ENCODE measurements at regions not wholly inside any gene's neighbourhood (a gene's known extent, or its start where the extent isn't known, plus 50 kb on each side); places are given as distances from the start of the nearest gene placed in this dataset.
A peak's percentile ranks its signal among the peaks of the same experiment; 100 is the strongest.

DNA sequence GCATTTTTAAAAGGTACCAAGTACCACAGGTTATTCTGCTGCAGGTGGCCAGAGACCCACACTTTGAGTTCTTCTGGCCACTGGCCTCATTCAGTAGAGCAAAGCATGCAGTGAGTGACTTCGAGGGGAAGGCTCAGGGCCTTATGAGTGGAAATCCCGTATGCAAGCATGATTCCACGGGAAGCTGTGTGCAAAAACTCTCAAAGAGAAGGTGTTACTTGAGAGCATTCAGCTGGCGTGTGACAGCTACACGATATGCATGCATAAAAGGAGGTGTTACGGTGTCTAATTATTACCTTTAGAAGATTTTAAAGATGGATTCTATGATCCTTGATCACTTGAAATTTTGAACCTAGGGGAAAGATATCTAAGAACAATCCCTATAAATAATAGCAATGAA, 160.3 kb downstream of the ENC1 start:
- H3K36me3 Mint-ChIP-seq: no peaks in the 10 kb centered on the region
- H2AFZ ChIP-seq (replicated peaks): no peak overlapping the region
- no peaks in the 10 kb centered on the region for H3K9me3 ChIP-seq (ENCODE audit: low read depth)
- H3K4me3 Mint-ChIP-seq: no peak overlapping the region
- peaks cover 6% of the 10 kb centered on the region for H3K27me3 Mint-ChIP-seq (ENCODE audit: insufficient read depth, low read depth)
- no peaks in the 10 kb centered on the region for H4K20me1 ChIP-seq (ENCODE audit: low read depth)
- H3K27ac Mint-ChIP-seq: no peak overlapping the region
- H3K4me1 Mint-ChIP-seq: peaks cover 38% of the 10 kb centered on the region
- peaks cover 16% of the 10 kb centered on the region for H3K4me1 ChIP-seq
- peaks cover 5% of the 10 kb centered on the region for H3F3A ChIP-seq (ENCODE audit: low read depth)
- H3K4me3 ChIP-seq: no peak overlapping the region
- no peaks in the 10 kb centered on the region for H3K9me3 Mint-ChIP-seq
- no peaks in the 10 kb centered on the region for H3K36me3 ChIP-seq
- TF ChIP-seq, protein P1, sequence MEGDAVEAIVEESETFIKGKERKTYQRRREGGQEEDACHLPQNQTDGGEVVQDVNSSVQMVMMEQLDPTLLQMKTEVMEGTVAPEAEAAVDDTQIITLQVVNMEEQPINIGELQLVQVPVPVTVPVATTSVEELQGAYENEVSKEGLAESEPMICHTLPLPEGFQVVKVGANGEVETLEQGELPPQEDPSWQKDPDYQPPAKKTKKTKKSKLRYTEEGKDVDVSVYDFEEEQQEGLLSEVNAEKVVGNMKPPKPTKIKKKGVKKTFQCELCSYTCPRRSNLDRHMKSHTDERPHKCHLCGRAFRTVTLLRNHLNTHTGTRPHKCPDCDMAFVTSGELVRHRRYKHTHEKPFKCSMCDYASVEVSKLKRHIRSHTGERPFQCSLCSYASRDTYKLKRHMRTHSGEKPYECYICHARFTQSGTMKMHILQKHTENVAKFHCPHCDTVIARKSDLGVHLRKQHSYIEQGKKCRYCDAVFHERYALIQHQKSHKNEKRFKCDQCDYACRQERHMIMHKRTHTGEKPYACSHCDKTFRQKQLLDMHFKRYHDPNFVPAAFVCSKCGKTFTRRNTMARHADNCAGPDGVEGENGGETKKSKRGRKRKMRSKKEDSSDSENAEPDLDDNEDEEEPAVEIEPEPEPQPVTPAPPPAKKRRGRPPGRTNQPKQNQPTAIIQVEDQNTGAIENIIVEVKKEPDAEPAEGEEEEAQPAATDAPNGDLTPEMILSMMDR (IDR thresholded peaks at IDR 0.05): no peak
- no peak for TF ChIP-seq EZH2phosphoT487 (IDR thresholded peaks at IDR 0.05)
- no peak for TF ChIP-seq EZH2 (IDR thresholded peaks at IDR 0.05)
- no peaks in the 10 kb centered on the region for H3K79me2 ChIP-seq (ENCODE audit: low read depth)
- H3K9ac ChIP-seq: no peak overlapping the region
- DNase-seq (ENCODE audit: low spot score): no peak
- no peak overlapping the region for H3K27ac ChIP-seq
- no peaks in the 10 kb centered on the region for H3K27me3 ChIP-seq
- no peak overlapping the region for H3K4me2 ChIP-seq

DNA sequence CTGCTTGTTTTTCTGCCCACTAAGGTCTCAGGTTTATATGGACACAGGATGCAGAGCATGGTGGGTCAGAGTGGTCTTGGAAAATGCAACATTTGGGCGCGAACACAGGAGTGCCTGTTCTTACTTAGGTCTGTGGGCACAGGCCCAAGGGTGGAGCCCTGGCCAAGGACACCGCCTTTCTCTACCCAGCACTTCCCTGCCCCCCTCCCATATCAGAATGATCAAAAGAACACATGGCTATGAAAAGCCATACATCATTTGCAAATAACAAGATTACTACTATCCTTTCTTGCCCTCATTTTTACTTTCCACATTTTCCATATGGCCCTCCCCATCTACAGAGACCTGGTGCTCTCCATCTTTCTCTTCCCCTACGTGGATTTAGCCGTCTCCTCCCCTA, 162.2 kb downstream of the ENC1 start:
- H3K4me2 ChIP-seq: no peak overlapping the region
- no peak overlapping the region for H3K4me3 ChIP-seq
- H3K27me3 ChIP-seq: no peaks in the 10 kb centered on the region
- Mint-ChIP-seq H3K9me3 (no peaks in the 10 kb centered on the region), H3K4me3 (no peak overlapping the region), H3K27ac (no peak overlapping the region), H3K36me3 (no peaks in the 10 kb centered on the region), H3K4me1 (peaks cover 36% of the 10 kb centered on the region), H3K27me3 (ENCODE audit: insufficient read depth, low read depth) (peaks cover 6% of the 10 kb centered on the region)
- H3F3A ChIP-seq (ENCODE audit: low read depth): peaks cover 5% of the 10 kb centered on the region
- no peak overlapping the region for H3K27ac ChIP-seq
- H3K9me3 ChIP-seq (ENCODE audit: low read depth): no peaks in the 10 kb centered on the region
- no peaks in the 10 kb centered on the region for H3K36me3 ChIP-seq
- no peaks in the 10 kb centered on the region for H4K20me1 ChIP-seq (ENCODE audit: low read depth)
- peaks cover 14% of the 10 kb centered on the region for H3K4me1 ChIP-seq
- H2AFZ ChIP-seq (replicated peaks): no peak overlapping the region
- H3K9ac ChIP-seq: no peak overlapping the region
- no peak for TF ChIP-seq EZH2phosphoT487 (IDR thresholded peaks at IDR 0.05)
- TF ChIP-seq, protein P1 (IDR thresholded peaks at IDR 0.05): no peak
- no peak for TF ChIP-seq EZH2 (IDR thresholded peaks at IDR 0.05)
- DNase-seq (ENCODE audit: low spot score): no peak
- H3K79me2 ChIP-seq (ENCODE audit: low read depth): no peaks in the 10 kb centered on the region

DNA sequence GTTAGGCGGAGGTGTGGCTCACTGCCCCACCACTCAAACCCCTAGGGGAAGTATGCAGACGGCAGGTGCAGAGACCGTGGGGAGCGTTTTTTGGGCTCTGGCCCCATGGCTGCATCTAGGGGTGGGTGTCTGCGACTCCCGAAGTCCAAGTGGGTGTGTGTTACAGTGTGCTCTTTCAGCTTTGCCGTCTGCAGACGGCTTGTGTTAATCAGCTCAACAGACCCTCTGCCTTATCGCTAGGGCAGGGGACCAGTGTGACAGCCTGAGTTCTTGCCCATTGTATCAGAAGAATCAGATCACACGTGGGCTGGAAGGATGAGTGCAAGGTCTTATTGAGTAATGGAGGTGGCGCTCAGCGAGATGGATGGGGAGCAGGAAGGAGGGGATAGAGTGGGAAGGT, 162.8 kb downstream of the ENC1 start:
- peaks cover 31% of the 10 kb centered on the region for H3K4me1 Mint-ChIP-seq
- no peaks in the 10 kb centered on the region for H3K27me3 ChIP-seq
- peaks cover 6% of the 10 kb centered on the region for H3K27me3 Mint-ChIP-seq (ENCODE audit: insufficient read depth, low read depth)
- H4K20me1 ChIP-seq (ENCODE audit: low read depth): no peaks in the 10 kb centered on the region
- no peaks in the 10 kb centered on the region for H3K36me3 ChIP-seq
- H3K9me3 ChIP-seq (ENCODE audit: low read depth): no peaks in the 10 kb centered on the region
- H3K36me3 Mint-ChIP-seq: no peaks in the 10 kb centered on the region
- no peaks in the 10 kb centered on the region for H3K79me2 ChIP-seq (ENCODE audit: low read depth)
- H3K9me3 Mint-ChIP-seq: no peaks in the 10 kb centered on the region
- no peak overlapping the region for H3K9ac ChIP-seq
- peaks cover 9% of the 10 kb centered on the region for H3K4me1 ChIP-seq
- H3K27ac Mint-ChIP-seq: peak overlapping the region; percentile 36
- no peak for DNase-seq (ENCODE audit: low spot score)
- no peak overlapping the region for H3K4me2 ChIP-seq
- H3F3A ChIP-seq (ENCODE audit: low read depth): peaks cover 5% of the 10 kb centered on the region
- H3K4me3 Mint-ChIP-seq: no peak overlapping the region
- H3K27ac ChIP-seq: no peak overlapping the region
- TF ChIP-seq, protein P1 (IDR thresholded peaks at IDR 0.05): no peak
- TF ChIP-seq EZH2 (IDR thresholded peaks at IDR 0.05): no peak
- TF ChIP-seq EZH2phosphoT487 (IDR thresholded peaks at IDR 0.05): no peak
- no peak overlapping the region for H2AFZ ChIP-seq (replicated peaks)
- H3K4me3 ChIP-seq: no peak overlapping the region
